Sigmoid colon (tissue), 6 donors: ENCODE measurements at regions not wholly inside any gene's neighbourhood (a gene's known extent, or its start where the extent isn't known, plus 50 kb on each side); places are given as distances from the start of the nearest gene placed in this dataset.

Experiments used
- DNase-seq: peaks from one replicate; pipeline ENCODE4 v3.0.0-alpha.2; 2019
- H3K27ac ChIP-seq, 4 donors: fragments of 200-600 bp; sonication (generic); one replicate each; pipeline ENCODE4 v1.5.1; 2016 to 2019; ENCODE audit warnings: mild to moderate bottlenecking in 1 of 4
- H3K27me3 ChIP-seq, 3 donors: fragments of 200-600 bp; sonication (generic); one replicate each; pipeline ENCODE4 v1.5.1; 2019; ENCODE audit warnings: mild to moderate bottlenecking in 1 of 3
- H3K36me3 ChIP-seq, 4 donors: fragments of 200-600 bp; sonication (generic); one replicate each; pipeline ENCODE4 v1.5.1; 2016 to 2019
- H3K4me1 ChIP-seq, 4 donors: fragments of 200-600 bp; sonication (generic); one replicate each; pipeline ENCODE4 v1.5.1; 2017 to 2019
- H3K4me3 ChIP-seq, 4 donors: fragments of 200-600 bp; sonication (generic); one replicate each; pipeline ENCODE4 v1.5.1; 2017 to 2019; ENCODE audit warnings: mild to moderate bottlenecking in 2 of 4, moderate library complexity in 1 of 4
- H3K9me3 ChIP-seq, 4 donors: fragments of 200-600 bp in 3 of 4; sonication (generic) in 3 of 4; one replicate each; pipeline versions ENCODE4 v1.5.1 to v1.6.1; 2013 to 2019
- EP300 ChIP-seq, 4 donors: sonication (generic); formaldehyde crosslinking; IDR thresholded peaks; one replicate each; pipeline ENCODE4 v1.6.1; 2017; ENCODE audit warnings: antibody characterized with exemption in 4 of 4
- POLR2A ChIP-seq, 2 donors: fragments of 450-650 bp; IDR thresholded peaks; one replicate each; pipeline ENCODE4 v1.6.1; 2016; ENCODE audit warnings: antibody characterized with exemption in 2 of 2, mild to moderate bottlenecking in 2 of 2, moderate library complexity in 2 of 2
- POLR2AphosphoS5 ChIP-seq, 4 donors: sonication (generic); formaldehyde crosslinking; IDR thresholded peaks; one replicate each; pipeline ENCODE4 v1.6.1; 2017; ENCODE audit warnings: antibody characterized with exemption in 4 of 4
- WGBS, 2 donors: extraction: QIAGEN DNeasy Blood & Tissue Kit; methylation state at CpG; one replicate each; pipeline ENCODE4 v1.1.7; 2013; 5-methylcytosine and 5-hydroxymethylcytosine counted together
- intact Hi-C: fragments of 100-400 bp; cut with DNase I; formaldehyde crosslinking; loops from one replicate; pipeline ENCODE4 v1.15.1; 2023
- TF ChIP-seq, protein P1 (sequence below), 4 experiments: fragments of 450-650 bp in 3 of 4; fragments of 200-600 bp in 1 of 4; IDR thresholded peaks; one replicate each; pipeline ENCODE4 v1.5.1; 2016 to 2019; ENCODE audit warnings: antibody characterized with exemption in 4 of 4, mild to moderate bottlenecking in 3 of 4, moderate library complexity in 2 of 4
- donor health status: healthy with polysubstance abuse.
- donor health status: healthy.

- TF ChIP-seq EP300 (IDR thresholded peaks at IDR 0.05) (no peak), POLR2A (IDR thresholded peaks at IDR 0.05) (no peak), POLR2AphosphoS5 (IDR thresholded peaks at IDR 0.05) (no peak)
- TF ChIP-seq, protein P1, sequence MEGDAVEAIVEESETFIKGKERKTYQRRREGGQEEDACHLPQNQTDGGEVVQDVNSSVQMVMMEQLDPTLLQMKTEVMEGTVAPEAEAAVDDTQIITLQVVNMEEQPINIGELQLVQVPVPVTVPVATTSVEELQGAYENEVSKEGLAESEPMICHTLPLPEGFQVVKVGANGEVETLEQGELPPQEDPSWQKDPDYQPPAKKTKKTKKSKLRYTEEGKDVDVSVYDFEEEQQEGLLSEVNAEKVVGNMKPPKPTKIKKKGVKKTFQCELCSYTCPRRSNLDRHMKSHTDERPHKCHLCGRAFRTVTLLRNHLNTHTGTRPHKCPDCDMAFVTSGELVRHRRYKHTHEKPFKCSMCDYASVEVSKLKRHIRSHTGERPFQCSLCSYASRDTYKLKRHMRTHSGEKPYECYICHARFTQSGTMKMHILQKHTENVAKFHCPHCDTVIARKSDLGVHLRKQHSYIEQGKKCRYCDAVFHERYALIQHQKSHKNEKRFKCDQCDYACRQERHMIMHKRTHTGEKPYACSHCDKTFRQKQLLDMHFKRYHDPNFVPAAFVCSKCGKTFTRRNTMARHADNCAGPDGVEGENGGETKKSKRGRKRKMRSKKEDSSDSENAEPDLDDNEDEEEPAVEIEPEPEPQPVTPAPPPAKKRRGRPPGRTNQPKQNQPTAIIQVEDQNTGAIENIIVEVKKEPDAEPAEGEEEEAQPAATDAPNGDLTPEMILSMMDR (IDR thresholded peaks at IDR 0.05): no peak
- no peaks in the 10 kb centered on the region for H3K4me1 ChIP-seq
Observed at GRCh38 chr5:158013303-158013702, 154.4 kb upstream of the CLINT1 start.

DNA sequence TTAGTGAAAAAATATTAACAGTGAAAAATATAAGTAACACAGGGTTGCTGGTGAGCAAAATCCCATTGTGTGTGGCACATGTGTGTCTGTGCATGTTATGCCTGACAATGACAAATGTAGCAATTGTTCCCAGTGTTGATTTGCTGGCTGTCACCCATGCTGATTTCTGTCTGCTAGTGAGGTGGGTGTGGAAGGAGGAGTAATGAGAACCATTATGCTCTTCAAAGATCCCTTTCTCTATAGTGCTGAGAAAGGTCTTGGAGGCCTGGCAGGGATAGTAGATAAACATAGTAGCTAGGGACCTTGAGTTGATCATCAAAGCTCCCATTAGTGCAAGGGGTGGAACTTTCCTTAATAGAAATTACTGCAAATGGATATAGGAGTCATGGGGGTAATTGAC, 152.5 kb upstream of the CLINT1 start:
- intact Hi-C loops: no loop called here
- H3K27ac ChIP-seq: no peak overlapping the region
- TF ChIP-seq POLR2A (IDR thresholded peaks at IDR 0.05) (no peak), POLR2AphosphoS5 (IDR thresholded peaks at IDR 0.05) (no peak), EP300 (IDR thresholded peaks at IDR 0.05) (no peak)
- TF ChIP-seq, protein P1 (IDR thresholded peaks at IDR 0.05): no peak
- H3K36me3 ChIP-seq: no peaks in the 10 kb centered on the region
- DNase-seq: no peak
- no peaks in the 10 kb centered on the region for H3K9me3 ChIP-seq
- no peak overlapping the region for H3K4me3 ChIP-seq
- H3K27me3 ChIP-seq: no peaks in the 10 kb centered on the region
- no peaks in the 10 kb centered on the region for H3K4me1 ChIP-seq

More at GRCh38 chr5:158013303-158013702, 154.4 kb upstream of the CLINT1 start:
- H3K36me3 ChIP-seq: no peaks in the 10 kb centered on the region
- 63 to 64% methylated on average over 4 of the region's 4 CpGs for WGBS, 2 donors
- H3K4me3 ChIP-seq: no peak overlapping the region
- H3K27ac ChIP-seq: no peak overlapping the region
- no peaks in the 10 kb centered on the region for H3K27me3 ChIP-seq
- H3K9me3 ChIP-seq: no peaks in the 10 kb centered on the region
- intact Hi-C loops: no loop called here
- DNase-seq: no peak

DNA sequence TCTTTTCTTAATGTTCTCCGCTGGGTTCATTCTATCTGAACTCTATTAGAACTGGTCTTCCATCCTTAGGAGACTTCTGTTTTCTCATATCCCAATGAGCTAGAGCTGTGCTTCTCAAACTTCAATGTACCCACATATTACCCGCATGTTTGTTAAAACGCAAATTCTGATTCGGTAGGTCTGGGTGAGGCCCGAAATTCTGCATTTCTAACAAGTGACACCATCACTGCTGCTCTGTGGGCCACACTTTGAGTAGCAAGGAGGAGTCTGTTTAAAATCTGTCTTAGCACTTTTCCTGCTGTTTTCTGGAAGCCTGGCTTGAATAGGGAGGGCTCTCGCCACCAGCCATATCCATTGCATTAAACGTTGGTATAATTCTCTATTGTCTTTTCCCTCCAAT, 151.9 kb upstream of the CLINT1 start:
- Histone ChIP-seq H3K4me1 (no peaks in the 10 kb centered on the region), H3K27ac (no peak overlapping the region), H3K27me3 (no peaks in the 10 kb centered on the region), H3K9me3 (no peaks in the 10 kb centered on the region), H3K36me3 (no peaks in the 10 kb centered on the region), H3K4me3 (no peak overlapping the region)
- no peak for DNase-seq
- TF ChIP-seq EP300 (IDR thresholded peaks at IDR 0.05) (no peak), POLR2AphosphoS5 (IDR thresholded peaks at IDR 0.05) (no peak), POLR2A (IDR thresholded peaks at IDR 0.05) (no peak)
- TF ChIP-seq, protein P1 (IDR thresholded peaks at IDR 0.05): no peak
- WGBS, 2 donors: 86 to 95% methylated on average over 7 of the region's 7 CpGs
- intact Hi-C loops: no loop called here

GRCh38 chr5:158007336-158007735, 148.4 kb upstream of the CLINT1 start:
- intact Hi-C loops: no loop called here
- 36 to 73% methylated on average over 3 of the region's 3 CpGs for WGBS, 2 donors
- TF ChIP-seq POLR2A (IDR thresholded peaks at IDR 0.05) (no peak), POLR2AphosphoS5 (IDR thresholded peaks at IDR 0.05) (no peak), EP300 (IDR thresholded peaks at IDR 0.05) (no peak)
- TF ChIP-seq, protein P1 (IDR thresholded peaks at IDR 0.05): no peak

GRCh38 chr5:157999696-158000095, 140.8 kb upstream of the CLINT1 start:
- H3K4me1 ChIP-seq: peaks cover 0 to 2% (median 1%) of the 10 kb centered on the region in 4 donors
- no peaks in the 10 kb centered on the region for H3K36me3 ChIP-seq
- no peak overlapping the region for H3K27ac ChIP-seq
- TF ChIP-seq, protein P1 (IDR thresholded peaks at IDR 0.05): no peak
- TF ChIP-seq POLR2AphosphoS5 (IDR thresholded peaks at IDR 0.05) (no peak), EP300 (IDR thresholded peaks at IDR 0.05) (no peak), POLR2A (IDR thresholded peaks at IDR 0.05) (no peak)
- 90 to 93% methylated on average over 2 of the region's 2 CpGs for WGBS, 2 donors
- no peaks in the 10 kb centered on the region for H3K9me3 ChIP-seq
- no peak overlapping the region for H3K4me3 ChIP-seq
- DNase-seq: no peak
- H3K27me3 ChIP-seq: no peaks in the 10 kb centered on the region
- intact Hi-C loops: loop anchor here (5.0 kb wide), 1 partner anchor 237 kb away; no protein-coding TSS in a partner anchor

More at GRCh38 chr5:158007336-158007735, 148.4 kb upstream of the CLINT1 start:
- no peaks in the 10 kb centered on the region for H3K4me1 ChIP-seq
- H3K9me3 ChIP-seq: no peaks in the 10 kb centered on the region
- H3K27me3 ChIP-seq: no peaks in the 10 kb centered on the region
- no peak overlapping the region for H3K4me3 ChIP-seq
- no peak overlapping the region for H3K27ac ChIP-seq
- H3K36me3 ChIP-seq: no peaks in the 10 kb centered on the region
- no peak for DNase-seq
